ENCODE measurements at regions not wholly inside any gene's neighbourhood (a gene's known extent, or its start where the extent isn't known, plus 50 kb on each side); places are given as distances from the start of the nearest gene placed in this dataset.
"Not testable (repeated sequence)": the region's sequence is repeated elsewhere in the genome, so short reads cannot be mapped to it uniquely, and the experiment has no call there.

DNA sequence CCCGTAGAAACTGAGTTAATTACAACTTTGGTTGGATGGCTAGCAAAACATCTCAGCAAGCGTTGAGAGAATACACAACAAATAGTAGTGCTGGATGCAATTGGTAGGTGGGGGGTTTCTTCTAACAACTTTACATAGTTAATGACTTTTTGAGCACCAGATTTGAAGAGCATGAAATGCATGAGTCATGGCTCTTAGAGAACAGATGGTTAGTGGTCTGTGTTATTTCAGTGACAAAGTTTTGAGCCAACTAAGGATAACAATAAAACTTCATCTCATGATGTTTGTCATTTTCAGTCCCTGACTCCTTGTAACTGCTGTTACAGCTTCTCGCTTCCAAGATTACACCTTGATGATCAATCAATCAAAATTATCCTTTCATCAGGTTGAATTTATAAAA lies 399.0 kb upstream of the BRINP1 start:
- peak; percentile 2 for DNase-seq (ENCODE audit: low read depth)

DNA sequence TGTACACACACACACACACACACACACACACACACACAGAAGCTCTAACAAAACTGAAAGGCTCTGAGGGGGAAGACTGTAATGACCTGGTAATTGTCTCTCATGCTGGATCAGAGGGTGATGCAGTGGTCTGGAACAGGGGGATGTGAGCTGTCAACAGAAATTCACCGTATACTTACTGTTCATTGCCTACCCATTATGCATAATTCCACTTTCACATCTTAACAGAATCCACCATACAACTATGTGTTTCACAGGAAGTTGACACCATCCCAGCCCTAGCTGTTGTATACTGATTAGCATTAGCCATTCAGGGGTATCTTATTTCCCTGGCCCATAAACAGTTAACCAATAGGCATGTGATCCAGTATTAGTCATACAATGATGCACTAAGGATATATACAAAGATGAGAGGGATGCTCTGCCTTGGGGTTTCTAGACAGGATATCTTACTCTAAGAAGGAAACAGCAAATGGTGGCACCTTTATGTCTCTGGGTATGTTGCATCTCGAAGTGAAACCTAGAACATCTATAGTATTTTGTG lies 396.5 kb upstream of the BRINP1 start:
- DNase-seq (ENCODE audit: low read depth): no peak

DNA sequence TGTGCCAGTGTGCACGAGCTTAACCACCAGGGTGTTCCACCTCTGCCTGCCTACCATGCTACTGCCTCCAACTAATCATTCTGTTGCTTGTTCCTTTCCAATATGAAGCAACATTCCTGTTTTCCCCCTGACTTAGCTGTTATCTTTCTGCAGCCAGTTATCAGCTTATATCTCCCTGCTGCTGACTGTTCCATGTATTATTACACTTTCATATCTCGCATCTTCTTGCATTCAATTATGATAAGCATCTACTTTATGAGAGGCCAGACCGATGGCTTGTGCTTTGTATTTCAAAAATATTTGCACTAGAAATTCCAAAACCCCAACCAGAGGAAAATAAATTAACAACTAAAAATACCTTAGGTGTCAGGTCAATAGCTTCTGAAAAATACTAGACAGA lies 394.0 kb upstream of the BRINP1 start:
- DNase-seq (ENCODE audit: low read depth): no peak

DNA sequence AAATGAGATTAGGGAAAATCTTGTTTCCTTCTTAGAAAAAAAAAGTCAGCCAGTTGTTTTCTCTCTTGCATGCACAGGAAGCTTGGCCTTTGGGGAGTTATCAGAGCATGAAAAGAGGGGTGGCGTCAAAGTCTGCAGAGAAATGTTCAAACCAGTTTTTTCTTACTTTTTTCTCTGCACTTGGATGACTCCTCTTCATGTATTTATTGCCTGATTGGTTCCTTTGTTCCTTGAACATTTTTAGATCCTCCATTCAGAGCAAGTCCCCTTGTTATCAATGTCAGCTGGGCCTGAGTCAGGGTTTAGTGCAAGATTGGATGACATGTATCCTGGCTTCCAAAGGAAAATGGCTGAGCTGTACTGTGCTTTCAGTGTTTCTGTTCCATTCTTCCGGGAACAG lies 392.6 kb upstream of the BRINP1 start:
- no peak for DNase-seq (ENCODE audit: low read depth)

DNA sequence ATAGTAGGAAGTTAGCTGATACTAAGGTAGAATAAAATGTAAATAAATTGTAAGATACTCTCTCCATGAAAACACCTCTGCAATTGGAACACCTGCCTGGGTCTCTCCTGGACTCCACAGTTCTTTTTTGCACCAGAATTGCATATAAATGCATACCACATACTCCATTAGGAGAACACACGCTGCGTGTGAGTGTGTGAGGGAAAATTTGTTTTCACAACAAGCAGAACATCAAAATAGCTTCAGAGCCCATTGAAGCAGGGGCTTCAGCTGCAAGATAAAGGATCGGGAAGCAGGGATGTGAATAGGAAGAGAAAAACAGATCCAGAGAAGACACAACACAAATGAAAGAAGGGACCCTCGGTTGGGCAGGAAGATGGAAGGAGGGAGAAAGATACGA lies 389.8 kb upstream of the BRINP1 start:
- no peak for DNase-seq (ENCODE audit: low read depth)

DNA sequence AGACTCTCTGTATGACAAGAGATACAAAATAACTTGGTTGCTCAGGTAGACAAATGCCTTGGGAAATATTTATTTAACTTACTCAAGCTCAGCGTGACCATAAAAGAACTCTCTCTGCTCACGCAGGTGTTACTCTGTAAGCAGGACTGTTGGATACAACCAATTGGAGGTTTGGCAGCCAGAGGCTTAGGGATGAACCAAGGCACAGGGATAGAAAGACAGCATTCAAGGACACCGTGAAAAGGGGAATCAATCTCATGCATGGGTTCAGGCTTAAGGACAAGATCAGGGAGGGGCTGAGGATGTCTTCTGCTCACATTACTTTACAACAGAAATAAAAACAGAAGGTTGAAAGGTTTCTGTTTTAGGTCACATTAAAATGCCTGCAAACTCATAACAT lies 389.0 kb upstream of the BRINP1 start:
- DNase-seq (ENCODE audit: low read depth): no peak

DNA sequence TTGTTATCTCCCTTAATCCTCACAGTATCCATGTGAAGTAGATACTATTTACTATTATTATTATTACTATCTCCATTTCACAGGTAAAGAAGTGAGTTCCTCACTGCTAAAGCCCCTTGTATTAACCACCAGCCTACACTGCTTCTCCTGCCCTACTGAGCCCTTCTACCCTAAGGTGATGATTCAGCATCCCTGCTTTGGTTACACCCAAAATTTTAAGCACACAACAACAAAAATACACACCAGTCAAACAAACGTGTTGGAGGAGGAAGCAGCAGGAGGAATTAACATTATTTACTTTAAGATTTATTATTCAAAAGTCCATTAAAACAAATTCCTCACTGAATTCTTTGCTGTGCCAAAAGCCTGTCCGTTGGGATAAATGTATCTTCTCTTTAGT lies 370.2 kb upstream of the BRINP1 start:
- DNase-seq (ENCODE audit: low read depth): no peak

DNA sequence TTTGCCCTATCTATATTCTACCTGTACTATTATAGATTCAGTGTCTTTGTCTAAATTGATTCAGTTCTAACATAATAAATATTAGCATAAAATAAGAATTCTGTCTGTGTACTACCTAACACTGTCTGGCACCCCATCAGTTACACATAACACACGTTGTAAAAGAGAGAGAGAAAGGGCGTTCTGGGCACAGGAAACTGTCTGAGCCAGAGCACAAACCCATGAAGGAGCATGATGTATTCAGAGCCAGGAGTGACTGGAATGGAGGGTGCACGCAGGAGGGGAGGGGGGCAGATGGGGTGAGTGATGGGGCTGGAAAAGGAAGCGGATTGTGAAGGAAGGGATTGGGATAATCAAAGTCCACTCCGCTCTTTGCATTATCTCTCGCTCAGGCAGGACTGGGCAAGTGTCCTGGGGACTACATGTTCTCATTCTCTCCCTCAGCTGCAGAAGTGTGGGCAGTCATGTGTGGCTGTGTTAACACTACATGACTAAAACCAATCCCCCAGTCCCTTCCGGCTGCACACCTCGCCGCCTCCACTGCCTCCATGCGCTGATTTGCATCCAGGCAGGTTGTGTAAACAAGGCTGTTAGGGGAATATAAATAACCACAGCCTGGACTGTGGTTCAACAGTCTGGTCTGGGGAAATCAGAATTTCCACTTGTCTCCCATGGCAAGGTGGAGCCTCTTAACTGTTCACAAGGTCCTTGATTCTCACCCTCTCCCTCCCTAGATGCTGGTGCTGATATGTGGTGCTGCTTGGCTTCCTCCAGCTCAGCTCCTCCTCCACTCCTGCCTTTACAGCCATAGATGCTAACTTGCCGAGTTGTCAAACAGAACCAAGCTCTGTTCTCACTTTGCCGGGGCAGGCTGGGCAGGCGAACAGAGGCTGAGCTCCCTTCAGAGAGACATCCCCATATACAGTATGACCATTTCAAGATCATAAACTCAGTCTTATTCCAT lies 367.5 kb upstream of the BRINP1 start:
- no peak for DNase-seq (ENCODE audit: low read depth)

DNA sequence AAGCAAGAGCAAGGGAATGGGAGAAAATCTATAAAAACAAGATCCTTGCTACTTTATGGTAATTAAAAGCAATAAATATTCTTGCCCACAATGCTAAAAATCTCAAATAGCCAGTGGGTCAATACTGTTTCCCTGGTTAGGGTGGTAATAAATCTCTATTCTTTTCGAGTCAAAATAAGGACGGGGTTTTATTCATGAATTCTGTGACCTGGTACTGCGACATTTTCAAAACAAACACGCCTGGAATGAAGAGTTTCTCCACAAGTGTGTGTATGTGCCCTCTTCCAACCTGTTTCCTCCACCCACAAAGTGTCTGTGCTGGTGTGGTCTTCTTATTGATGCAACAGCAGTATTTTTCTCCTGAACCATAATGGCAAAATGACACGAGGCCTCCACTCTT lies 358.8 kb upstream of the BRINP1 start:
- DNase-seq (ENCODE audit: low read depth): no peak

DNA sequence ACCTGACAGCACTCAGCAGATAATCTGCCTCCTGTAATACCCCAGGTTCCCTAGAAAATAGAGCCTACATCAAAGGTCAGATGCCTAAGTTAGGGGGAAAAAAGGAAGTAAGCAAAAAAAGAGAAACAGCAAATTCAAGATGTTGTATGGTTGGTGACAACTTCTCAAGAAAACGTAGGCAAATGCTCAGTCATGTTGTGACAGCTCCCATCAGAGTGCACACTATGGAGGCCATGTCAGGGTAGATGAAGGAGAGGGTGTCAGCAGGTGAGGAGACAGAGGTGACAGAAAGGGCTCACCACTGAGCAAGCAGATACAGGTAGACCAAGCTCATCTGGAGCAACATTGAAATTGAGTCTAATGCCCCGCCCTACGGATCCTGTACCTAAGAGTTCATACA lies 356.8 kb upstream of the BRINP1 start:
- no peak for DNase-seq (ENCODE audit: low read depth)

DNA sequence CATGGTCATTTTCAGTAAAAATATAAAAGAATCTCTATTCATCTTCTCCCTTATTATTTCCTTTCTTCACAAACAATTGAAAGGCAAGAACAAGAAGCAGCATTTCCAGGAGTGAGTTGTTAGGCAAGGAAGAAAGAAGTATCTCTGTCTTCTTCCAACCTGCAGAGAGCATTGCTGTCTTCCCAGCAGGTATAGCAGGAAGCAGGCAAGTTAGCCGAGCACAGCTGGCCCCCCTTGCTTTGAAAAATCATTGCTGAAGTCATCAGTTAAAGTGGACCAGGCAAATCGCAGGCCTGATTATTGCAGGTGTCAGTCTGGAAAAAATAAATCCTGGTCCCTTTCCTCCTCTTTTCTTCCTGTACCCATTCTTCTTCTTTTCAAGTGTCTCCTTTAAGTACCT lies 353.1 kb upstream of the BRINP1 start:
- DNase-seq (ENCODE audit: low read depth): no peak

DNA sequence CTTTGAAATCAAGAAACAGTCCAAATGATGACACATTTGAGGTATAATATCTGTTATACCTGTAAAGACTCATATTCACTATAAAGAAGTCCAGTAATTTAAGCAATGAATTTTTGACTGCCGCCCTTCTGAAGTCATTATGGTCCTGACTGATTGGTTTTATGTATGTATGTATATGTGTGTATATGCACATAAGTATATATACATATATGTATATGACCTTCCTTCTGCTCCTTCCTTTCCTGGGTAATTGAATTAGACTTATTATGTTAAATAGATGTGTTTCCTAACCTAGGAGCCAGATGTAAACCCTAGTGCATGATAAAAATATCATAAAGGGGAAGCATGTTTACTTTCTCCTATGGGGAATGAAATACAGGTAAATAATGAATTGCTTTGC lies 343.1 kb upstream of the BRINP1 start:
- DNase-seq (ENCODE audit: low read depth): no peak

DNA sequence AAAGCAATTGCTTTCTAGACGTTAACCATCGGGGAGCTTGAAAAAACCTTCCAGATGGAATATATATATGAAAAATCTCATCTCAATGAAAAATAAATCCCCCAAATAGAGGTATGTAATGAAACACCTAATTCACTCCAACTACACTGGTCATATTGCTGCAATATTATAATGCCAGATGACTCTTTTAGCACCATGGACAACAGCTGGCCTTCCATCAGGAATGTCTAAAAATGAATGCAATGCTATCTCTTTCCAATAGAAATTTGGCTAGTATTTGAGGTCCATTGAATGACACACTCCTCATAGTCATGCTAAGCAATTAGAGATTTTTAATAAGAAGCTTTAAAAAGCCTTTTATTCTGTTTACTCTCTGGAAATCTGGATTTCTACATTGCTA lies 340.2 kb upstream of the BRINP1 start:
- DNase-seq (ENCODE audit: low read depth): no peak

DNA sequence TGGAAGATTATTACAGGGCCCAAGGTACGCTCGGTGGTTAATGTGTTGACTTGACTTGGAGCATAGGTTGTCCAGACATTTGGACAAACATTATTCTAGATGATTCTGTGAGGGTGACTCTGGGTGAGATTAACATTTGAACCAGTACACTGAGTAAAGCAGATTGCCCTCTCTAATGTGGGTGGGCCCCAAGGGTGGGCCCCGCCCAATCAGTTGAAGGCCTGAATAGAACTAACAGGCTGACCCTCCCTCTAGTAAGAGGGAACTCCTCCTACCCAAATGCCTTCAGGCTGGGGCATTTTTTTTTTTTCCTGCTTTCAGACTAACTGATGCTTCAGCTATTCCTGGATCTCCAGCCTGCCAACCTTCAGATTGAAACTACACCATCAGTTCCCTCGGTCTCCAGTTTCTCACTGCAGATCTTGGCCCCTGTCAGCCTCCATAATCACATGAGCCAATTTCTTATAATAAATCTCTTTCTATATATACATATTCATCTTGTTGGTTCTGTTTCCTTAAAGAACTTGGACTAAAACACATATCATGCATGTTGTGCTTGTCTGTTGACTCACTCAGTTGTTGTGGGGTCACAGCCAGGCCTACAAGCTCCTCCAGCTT lies 338.1 kb upstream of the BRINP1 start:
- no peak for DNase-seq (ENCODE audit: low read depth)

DNA sequence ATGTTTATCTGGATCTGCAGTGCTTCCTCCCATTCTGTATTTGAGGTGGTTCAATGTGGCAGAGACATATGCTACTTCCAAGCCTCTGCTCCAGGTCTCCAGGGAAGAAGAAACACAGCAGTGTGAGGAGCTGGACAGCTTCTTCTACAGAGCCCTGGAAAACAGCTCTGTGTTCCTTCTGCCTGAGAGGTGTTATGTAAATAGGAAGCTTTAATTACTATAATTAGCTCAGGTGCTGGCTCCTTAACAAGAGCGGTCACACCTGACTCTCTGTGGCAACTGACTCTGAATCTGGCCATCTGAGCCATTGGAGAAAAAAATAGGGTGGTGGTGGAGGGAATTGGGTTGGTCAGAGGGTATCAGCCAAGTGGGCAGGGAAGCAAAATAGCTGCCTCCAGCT lies 332.4 kb upstream of the BRINP1 start:
- DNase-seq (ENCODE audit: low read depth): no peak

DNA sequence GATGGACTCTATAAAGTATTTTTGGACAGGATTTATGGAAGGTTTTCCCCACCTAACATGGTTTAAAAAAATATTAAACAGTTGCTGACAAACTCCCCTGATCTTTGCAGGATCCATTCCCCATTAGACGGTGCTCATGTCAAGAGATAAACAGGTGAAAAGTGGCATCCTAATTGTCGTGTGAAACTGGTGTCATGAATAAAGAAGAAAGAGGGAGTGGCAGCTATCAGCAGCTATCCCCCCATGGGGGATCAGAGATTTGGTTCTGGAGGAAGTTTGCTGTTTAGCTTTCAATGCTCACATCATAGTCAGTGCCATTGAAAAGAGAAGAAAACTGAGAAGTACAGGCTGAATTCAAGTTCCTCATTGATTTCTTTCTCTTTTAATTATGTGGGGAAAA lies 329.3 kb upstream of the BRINP1 start:
- no peak for DNase-seq (ENCODE audit: low read depth)

DNA sequence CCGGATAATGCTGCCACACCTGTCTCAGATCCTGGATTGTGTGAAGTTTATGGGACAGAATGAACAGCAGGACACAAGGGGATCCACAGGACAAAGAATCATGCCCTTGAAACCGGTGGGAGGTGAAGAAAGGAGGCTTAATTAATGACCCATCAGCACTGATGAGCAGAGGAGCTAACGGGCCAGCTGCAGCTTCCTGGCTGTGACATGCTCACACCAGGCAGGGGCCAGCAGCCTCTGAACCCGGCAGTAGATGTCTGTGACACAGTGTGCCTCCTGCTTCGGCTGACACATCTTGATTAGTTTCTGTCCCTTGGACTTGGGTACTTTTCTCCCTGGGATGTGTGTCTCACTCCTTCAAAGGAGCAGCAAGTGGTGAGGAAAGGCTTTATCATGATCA lies 328.8 kb upstream of the BRINP1 start:
- no peak for DNase-seq (ENCODE audit: low read depth)

DNA sequence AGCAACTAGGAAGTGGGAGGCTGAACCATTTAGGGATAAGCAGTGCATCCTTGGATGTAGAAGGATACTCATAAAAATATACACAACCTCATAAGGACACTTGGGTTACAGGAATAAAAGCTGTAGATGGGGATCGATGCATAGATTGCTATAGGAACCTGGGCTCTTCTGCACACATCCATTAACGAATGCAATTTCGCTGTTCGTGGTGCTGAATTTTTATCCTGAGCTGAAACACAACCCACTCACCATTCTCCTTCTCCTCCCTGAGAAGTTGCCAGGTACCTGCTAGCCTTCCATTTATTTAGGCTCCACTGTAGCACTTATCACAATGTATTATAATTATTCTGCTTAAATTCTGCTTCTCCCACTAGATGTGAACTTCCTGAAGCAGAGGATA lies 320.6 kb upstream of the BRINP1 start:
- no peak for DNase-seq (ENCODE audit: low read depth)

DNA sequence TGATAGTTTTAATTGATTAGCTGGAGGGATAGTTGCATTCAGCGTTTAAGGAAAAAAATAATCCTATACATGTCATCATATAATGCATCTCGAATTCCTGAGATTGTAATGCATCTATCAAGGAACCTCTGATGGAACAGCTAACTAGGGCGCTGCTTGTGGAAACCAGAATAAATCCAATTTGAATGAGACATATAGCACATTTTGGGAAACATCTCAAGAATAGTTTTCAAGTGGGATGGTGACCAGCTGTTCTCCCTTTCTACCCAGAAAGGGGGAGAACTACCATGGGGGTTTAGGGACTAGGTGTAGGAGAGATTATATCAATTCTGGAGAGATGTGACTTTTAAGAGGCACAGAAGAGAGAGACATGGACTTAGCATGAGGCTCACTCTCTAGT lies 319.3 kb upstream of the BRINP1 start:
- DNase-seq (ENCODE audit: low read depth): no peak

DNA sequence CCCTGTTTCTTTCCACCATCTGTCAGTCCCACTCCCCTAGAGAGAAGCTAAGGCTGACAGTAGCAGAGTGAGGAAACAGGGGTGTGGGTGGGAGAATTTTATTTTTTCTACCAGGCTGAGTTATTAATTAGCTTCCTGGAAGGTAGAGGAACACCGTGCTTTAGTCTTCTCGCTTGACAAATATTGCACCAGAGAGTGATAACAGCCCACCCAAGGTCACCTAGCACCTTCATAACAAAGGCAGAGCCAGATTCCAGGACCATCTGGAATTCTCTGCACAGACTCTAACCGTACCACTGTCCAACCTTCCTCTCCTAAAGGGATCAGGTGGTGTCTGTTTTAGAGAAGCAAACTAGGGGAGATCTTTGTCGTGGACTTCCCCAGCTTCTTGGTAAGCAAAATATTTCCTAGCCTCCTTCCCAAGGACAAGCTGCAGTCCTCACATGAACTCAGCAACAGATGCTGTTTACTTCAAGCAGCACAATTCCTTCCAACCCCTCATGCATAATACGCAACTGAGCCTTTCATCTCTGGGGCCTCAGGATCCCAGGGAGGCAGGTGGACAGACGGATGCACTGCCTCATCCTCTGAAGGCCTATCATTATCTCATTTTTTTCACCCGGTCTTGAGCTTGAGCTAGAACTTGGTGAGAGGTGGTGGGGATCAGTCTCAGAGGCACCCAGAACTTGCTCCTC lies 308.7 kb upstream of the BRINP1 start:
- DNase-seq (ENCODE audit: low read depth): no peak

DNA sequence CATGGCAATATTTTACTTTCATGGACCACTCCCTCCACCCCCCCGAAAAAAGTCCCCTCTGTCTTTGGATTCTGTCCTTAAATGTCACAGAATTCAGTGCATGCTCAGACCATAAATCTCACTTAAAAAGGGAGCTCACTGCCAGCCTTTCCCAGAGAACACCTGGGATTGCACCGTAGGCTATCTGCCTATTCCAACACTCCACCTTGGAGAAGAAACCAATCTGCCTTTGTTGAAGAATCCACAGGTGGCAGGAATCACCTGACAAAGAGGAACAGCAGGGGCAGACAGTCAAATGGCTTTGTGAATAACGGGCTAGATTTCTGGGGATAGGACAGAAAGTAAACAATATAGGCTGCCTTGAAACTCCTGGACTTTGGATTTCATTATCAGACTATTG lies 306.7 kb upstream of the BRINP1 start:
- no peak for DNase-seq (ENCODE audit: low read depth)

DNA sequence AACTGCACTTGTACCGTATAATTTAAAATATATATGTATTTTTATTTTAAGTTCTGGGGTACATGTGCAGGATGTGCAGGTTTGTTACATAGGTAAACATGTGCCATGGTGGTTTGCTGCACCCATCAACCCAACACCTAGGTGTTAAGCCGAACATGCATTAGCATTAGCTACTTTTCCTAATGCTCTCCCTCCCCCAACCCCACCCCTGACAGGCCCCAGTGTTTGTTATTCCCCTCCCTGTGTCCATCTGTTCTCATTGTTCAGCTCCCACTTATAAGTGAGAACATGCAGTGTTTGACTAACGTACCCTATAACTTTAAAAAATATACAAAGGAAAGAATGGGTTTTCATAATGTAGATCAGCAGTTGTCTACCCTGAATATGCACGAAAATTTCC lies 303.5 kb upstream of the BRINP1 start:
- DNase-seq (ENCODE audit: low read depth): not testable (repeated sequence)
